Amniotic stem cell (primary cell): ENCODE measurements at regions not wholly inside any gene's neighbourhood (a gene's known extent, or its start where the extent isn't known, plus 50 kb on each side); places are given as distances from the start of the nearest gene placed in this dataset.
"Not testable (repeated sequence)": the region's sequence is repeated elsewhere in the genome, so short reads cannot be mapped to it uniquely, and the experiment has no call there.

Experiments
- DNase-seq: peaks from one replicate; lab custom pipeline; 2025; lab: John Stamatoyannopoulos, UW

DNA sequence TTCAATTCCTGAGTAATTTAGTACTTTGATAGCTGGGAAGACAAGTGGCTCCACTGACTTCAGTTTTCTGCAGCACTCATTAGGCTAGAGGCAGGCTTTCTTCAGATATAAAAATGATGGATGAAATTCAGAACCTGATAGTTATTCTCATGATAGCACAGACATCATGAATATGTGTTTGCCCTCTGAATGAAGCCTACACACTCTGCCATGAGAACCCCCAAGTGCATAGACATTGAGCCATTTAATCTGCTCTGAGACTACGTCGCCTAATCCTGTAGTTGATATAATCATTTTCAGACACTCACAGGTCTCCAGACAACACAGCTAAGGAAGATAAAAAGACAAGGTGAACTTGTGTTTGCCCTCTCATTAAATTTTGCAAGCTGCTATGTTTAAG lies 566.1 kb downstream of the AMY1C start:
- DNase-seq: no peak

GRCh38 chr1:104322131-104322530 lies 572.4 kb downstream of the AMY1C start:
- no peak for DNase-seq

DNA sequence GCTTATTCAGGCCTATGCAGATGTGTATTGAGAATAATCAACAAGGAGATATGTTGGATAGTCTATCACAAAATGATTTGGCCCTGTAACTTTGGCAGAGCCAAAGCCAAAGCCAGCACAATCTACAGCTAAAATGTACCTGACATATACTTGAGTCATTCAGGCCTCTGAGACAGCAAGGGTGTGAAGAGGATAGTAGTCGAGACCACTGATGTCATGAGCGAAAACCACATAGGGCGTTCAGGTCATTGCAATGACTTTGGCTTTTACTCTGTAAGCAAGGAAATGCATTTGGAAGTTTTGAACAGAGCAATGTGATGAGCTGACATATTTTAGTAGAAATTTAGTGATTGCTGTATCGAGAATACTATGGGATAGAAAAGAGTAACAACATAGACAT lies 579.6 kb downstream of the AMY1C start:
- no peak for DNase-seq

- DNase-seq: no peak
Observed at GRCh38 chr1:104331763-104332162, 582.1 kb downstream of the AMY1C start.

DNA sequence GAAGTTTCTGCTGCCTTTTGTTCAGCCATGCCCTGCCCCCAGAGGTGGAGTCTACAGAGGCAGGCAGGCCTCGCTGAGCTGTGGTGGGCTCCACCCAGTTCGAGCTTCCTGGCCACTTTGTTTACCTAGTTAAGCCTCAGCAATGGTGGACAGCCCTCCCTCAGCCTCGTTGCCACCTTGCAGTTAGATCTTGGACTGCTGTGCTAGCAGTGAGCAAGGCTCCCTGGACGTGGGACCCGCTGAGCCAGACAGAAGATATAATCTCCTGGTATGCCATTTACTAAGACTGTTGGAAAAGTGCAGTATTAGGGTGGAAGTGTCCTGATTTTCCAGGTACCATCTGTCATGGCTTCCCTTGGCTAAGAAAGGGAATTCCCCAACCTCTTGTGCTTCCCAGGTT lies 588.2 kb downstream of the AMY1C start:
- DNase-seq: not testable (repeated sequence)

GRCh38 chr1:104341944-104342343 lies 592.2 kb downstream of the AMY1C start:
- DNase-seq: no peak

GRCh38 chr1:104348277-104348676 lies 598.6 kb downstream of the AMY1C start:
- no peak for DNase-seq

GRCh38 chr1:104353580-104353979 lies 603.9 kb downstream of the AMY1C start:
- DNase-seq: no peak

DNA sequence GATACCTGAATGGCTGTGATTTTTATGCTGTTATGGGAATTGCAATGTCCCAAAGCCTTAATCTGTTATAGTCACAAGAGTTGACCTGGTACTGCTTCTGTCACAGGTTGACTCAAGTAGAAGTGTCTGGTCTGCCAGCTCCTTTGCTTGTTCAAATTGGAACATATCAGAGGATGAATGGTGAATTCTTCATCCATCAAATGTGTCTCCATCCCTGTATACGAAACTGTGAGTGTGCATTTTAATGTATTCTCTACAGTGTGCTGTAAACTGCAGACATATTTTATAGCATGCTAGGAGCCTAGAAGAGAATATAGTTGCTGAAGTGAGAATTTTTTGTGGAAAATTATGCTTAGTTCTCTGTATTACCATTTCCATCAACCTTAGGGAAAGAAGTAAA lies 608.4 kb downstream of the AMY1C start:
- no peak for DNase-seq

DNA sequence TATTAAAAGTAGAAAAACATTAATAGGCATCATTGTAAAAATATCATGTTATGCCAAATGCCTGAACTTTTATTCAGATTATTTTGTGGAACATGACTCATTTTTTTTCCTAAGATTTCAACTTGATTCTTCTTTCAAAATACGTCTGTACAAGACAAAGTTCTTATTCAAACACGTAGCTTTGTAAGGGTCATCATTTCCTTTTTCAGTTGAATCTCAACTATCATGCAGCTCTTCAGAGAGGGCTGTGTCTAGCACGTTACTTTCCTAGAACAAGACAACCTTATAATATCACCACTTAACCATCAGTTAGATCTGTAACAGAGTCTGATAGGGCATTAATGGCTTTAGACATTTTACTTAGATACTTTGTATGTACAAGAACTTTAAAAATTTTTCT lies 608.9 kb downstream of the AMY1C start:
- DNase-seq: no peak

GRCh38 chr1:104378414-104378813 lies 628.7 kb downstream of the AMY1C start:
- DNase-seq: no peak

DNA sequence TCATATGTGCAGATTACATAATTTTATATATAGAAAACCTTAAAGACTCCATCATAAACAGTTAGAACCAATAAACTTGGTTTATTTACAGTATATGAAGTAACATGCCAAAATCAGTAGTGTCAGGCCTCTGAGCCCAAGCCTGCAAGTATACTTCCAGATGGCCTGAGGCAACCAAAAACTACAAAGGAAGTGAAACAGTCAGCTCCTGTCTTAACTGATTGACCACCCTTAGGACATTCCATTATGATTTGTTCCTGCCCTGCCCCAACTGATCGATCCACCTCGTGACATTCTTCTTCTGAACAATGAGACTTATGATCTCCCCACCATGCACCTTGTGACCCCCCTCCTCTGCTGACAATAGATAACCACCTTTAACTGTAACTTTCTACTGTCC lies 630.3 kb downstream of the AMY1C start:
- DNase-seq: no peak

DNA sequence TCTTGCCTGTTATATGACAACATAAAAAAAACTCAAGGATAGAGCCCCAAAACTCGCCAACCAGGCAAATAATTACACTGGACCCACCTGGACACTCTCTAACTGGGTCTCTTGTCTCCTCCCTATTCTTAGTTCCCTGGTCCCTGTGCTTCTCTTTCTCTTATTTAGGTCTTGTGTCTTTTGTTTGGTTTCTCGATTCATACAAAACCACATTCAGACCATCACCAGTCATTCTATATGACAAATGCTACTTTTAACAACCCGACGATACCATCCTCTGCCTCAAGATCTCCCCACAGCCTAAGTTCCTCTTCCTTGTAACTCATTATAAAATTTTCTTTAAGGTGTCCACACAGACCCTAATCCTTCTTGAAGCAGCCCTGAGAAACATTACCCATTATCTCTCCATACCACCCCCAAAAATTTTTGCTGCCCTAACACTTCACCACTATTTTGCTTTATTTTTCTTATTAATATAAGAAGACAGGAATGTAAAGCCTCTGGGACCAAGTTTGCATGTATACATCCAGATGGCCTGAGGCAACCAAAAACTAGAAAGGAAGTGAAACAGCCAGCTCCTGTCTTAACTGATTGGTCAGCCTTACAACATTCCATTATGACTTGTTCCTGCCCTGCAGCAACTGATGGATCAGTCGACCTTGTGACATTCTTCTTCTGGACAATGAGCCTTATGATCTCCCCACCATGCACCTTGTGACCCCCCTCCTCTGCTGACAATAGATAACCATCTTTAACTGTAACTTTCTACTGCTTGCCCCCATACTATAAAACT lies 638.2 kb downstream of the AMY1C start:
- DNase-seq: no peak

- no peak for DNase-seq
Observed at GRCh38 chr1:104392552-104392951, 642.9 kb downstream of the AMY1C start.

GRCh38 chr1:104402178-104402577 lies 652.5 kb downstream of the AMY1C start:
- no peak for DNase-seq

DNA sequence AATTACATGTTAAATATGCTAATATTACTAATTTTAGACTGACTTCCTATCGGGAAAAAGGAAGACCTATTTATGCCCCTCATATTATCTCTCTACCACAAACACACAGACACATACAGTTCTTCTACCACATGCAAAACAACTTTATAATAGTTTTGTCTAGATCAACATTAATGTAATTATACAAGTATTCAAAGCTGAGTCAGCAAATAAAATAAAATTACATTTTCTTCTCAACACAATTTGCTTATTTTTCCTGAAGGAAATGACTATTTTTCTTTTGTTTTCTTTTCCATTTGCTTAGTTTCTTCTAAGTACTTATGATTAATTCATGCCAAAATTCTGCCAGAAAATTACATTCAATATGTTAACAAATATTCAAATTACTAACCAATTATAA lies 654.2 kb downstream of the AMY1C start:
- no peak for DNase-seq

- no peak for DNase-seq
Observed at GRCh38 chr1:104406728-104407127, 657.0 kb downstream of the AMY1C start.

GRCh38 chr1:104408268-104408667 lies 658.6 kb downstream of the AMY1C start:
- DNase-seq: no peak

- DNase-seq: no peak
Observed at GRCh38 chr1:104435255-104435654, 685.6 kb downstream of the AMY1C start.

DNA sequence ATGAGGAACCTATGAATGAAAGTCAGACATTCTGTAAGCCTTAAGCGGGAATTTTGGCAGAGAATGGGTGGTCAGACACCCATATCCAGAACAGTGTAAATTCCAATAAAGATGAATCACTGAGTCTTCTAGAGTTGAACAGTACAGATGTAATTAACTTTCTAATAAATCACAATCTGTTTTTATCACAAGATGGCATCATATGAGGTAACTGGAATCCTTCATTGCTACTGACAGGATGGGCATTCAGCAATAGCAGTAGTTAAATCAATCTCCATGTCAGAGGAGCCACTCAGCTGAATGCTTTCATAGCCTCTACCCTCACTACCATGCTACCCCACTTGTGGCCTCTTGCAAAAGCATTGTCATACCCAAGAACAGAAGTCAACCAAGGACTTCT lies 690.3 kb downstream of the AMY1C start:
- no peak for DNase-seq

DNA sequence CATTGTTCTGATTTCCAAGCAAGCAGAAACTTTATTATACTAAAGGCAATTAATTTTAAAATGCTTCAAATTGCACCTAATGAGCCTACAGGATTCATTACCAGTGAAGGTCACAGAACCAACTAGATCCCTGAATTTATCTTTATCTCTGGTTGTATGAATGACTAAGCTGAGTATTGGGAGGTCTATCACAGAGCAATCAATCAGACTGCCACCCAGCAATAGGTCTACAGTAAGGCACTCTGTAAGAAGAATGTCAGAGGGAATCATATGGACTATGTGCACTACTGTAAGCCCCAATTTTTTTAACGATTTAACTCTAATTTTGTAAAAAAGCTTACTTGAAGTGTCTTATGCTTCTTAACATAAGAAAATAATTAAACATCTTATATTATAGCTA lies 707.0 kb downstream of the AMY1C start:
- no peak for DNase-seq

- no peak for DNase-seq
Observed at GRCh38 chr1:104459886-104460285, 710.2 kb downstream of the AMY1C start.

- DNase-seq: no peak
Observed at GRCh38 chr1:104460880-104461279, 711.2 kb downstream of the AMY1C start.

- no peak for DNase-seq
Observed at GRCh38 chr1:104463126-104463697, 713.5 kb downstream of the AMY1C start.
